CD4-positive, alpha-beta T cell (primary cell): ENCODE measurements at regions not wholly inside any gene's neighbourhood (a gene's known extent, or its start where the extent isn't known, plus 50 kb on each side); places are given as distances from the start of the nearest gene placed in this dataset.

ENCODE experiments used
- ATAC-seq: fragments of 200-7000 bp; cut with Tn5 transposase; one replicate; pipeline ENCODE4 v1.10.0; 2022; ENCODE audit warnings: mild to moderate bottlenecking; ENCODE audit not compliant: poor library complexity
- CTCF ChIA-PET: fragments of 350-600 bp; sonication (Branson Sonifier 250); formaldehyde crosslinking; loops from one replicate; lab custom pipeline; 2021; ENCODE audit warnings: antibody characterized with exemption, inconsistent platforms; lab: Charles Lee
- POLR2A ChIA-PET: fragments of 350-600 bp; sonication (Branson Sonifier 250); formaldehyde crosslinking; loops from one replicate; lab custom pipeline; 2021; ENCODE audit warnings: antibody characterized with exemption, inconsistent platforms; lab: Charles Lee
- DNase-seq, 14 experiments: peaks; one replicate each; pipeline ENCODE4 v3.0.0-alpha.2; 2013 to 2020; ENCODE audit warnings: mixed read lengths in 2 of 14
- H3K27ac ChIP-seq, 2 donors: one replicate each; pipeline versions ENCODE4 v1.5.1 to v1.7.0; 2013; ENCODE audit warnings: low read length in 2 of 2, low read depth in 1 of 2, mild to moderate bottlenecking in 1 of 2
- H3K27me3 ChIP-seq, 2 experiments: 1 replicate in 1 of 2; 2 replicates in 1 of 2; pipeline versions ENCODE4 v1.6.1 to v1.7.0; 2013; ENCODE audit warnings: low read length in 2 of 2, control low read depth in 1 of 2, mild to moderate bottlenecking in 1 of 2, moderate library complexity in 1 of 2; ENCODE audit not compliant: insufficient read depth in 2 of 2, control insufficient read depth in 1 of 2
- H3K36me3 ChIP-seq: one replicate; pipeline ENCODE4 v1.6.1; 2013; ENCODE audit warnings: low read length, control low read depth; ENCODE audit not compliant: insufficient read depth
- H3K4me1 ChIP-seq: one replicate; pipeline ENCODE4 v1.6.1; 2013; ENCODE audit warnings: low read length, control low read depth; ENCODE audit not compliant: insufficient read depth
- H3K4me3 ChIP-seq: one replicate; pipeline ENCODE4 v1.5.1; 2013; ENCODE audit warnings: mild to moderate bottlenecking, low read length, moderate library complexity
- H3K9me3 ChIP-seq, 2 experiments: 1 replicate in 1 of 2; 2 replicates in 1 of 2; pipeline versions ENCODE4 v1.6.1 to v1.7.0; 2013; ENCODE audit warnings: low read length in 2 of 2, mild to moderate bottlenecking in 2 of 2, control low read depth in 1 of 2, moderate library complexity in 1 of 2; ENCODE audit not compliant: control insufficient read depth in 1 of 2, insufficient read depth in 1 of 2
- H3K27ac Mint-ChIP-seq: one replicate; pipeline ENCODE4 v1.8.0; 2020; ENCODE audit warnings: mixed read lengths
- H3K27me3 Mint-ChIP-seq: one replicate; pipeline ENCODE4 v1.8.0; 2021; ENCODE audit warnings: mixed read lengths
- H3K36me3 Mint-ChIP-seq: one replicate; pipeline ENCODE4 v1.8.0; 2021; ENCODE audit warnings: low read depth, mixed read lengths
- H3K4me1 Mint-ChIP-seq: one replicate; pipeline ENCODE4 v1.8.0; 2021; ENCODE audit warnings: low read depth, mixed read lengths
- H3K4me3 Mint-ChIP-seq: one replicate; pipeline ENCODE4 v1.8.0; 2020; ENCODE audit warnings: mild to moderate bottlenecking, mixed read lengths
- H3K9me3 Mint-ChIP-seq: one replicate; pipeline ENCODE4 v1.8.0; 2020; ENCODE audit warnings: mixed read lengths
- CTCF ChIP-seq: fragments of 200-600 bp; IDR thresholded peaks from one replicate; pipeline ENCODE4 v1.8.0; 2022; ENCODE audit warnings: antibody characterized with exemption, mild to moderate bottlenecking
- intact Hi-C, 2 experiments: fragments of 100-400 bp; cut with DNase I in 1 of 2; cut with micrococcal nuclease in 1 of 2; formaldehyde crosslinking; loops; one replicate each; pipeline versions ENCODE4 v1.15.1 to v1.9.0; 2023 to 2025; cut with DNase I, micrococcal nuclease

GRCh38 chr6:167541544-167541943 lies 216.7 kb downstream of the TTLL2 start:
- H3K27me3 Mint-ChIP-seq: peaks cover 6% of the 10 kb centered on the region
- Histone ChIP-seq H3K27me3 (peaks cover 0 to 3% of the 10 kb centered on the region in 2 experiments), H3K36me3 (no peaks in the 10 kb centered on the region), H3K27ac (no peak overlapping the region), H3K4me3 (no peak overlapping the region), H3K4me1 (no peaks in the 10 kb centered on the region), H3K9me3 (peaks cover 0 to 7% of the 10 kb centered on the region in 2 experiments)
- H3K36me3 Mint-ChIP-seq: no peaks in the 10 kb centered on the region
- H3K27ac Mint-ChIP-seq: no peak overlapping the region
- CTCF ChIA-PET: no interaction called here
- no peak for TF ChIP-seq CTCF
- no peak for DNase-seq
- intact Hi-C loops: no loop called here
- H3K4me1 Mint-ChIP-seq: no peaks in the 10 kb centered on the region
- no peaks in the 10 kb centered on the region for H3K9me3 Mint-ChIP-seq
- no peak overlapping the region for H3K4me3 Mint-ChIP-seq
- ATAC-seq: no peak
- POLR2A ChIA-PET: no interaction called here

GRCh38 chr6:167543602-167544497 lies 219.0 kb downstream of the TTLL2 start:
- no peaks in the 10 kb centered on the region for H3K36me3 Mint-ChIP-seq
- ATAC-seq: no peak
- POLR2A ChIA-PET: interaction anchor here (0.7 kb wide), 1 partner anchor 1651 kb away, joined by 3 read pairs; no protein-coding TSS in a partner anchor

GRCh38 chr6:167546611-167547327 lies 221.9 kb downstream of the TTLL2 start:
- H3K36me3 ChIP-seq: no peaks in the 10 kb centered on the region
- H3K27me3 ChIP-seq: no peaks in the 10 kb centered on the region
- peaks cover 0 to 11% of the 10 kb centered on the region in 2 experiments for H3K9me3 ChIP-seq
- intact Hi-C loops: no loop called here
- no peak for TF ChIP-seq CTCF
- ChIA-PET CTCF (no interaction called here), POLR2A (no interaction called here)
- Mint-ChIP-seq H3K27ac (no peak overlapping the region), H3K9me3 (no peaks in the 10 kb centered on the region), H3K36me3 (no peaks in the 10 kb centered on the region), H3K4me3 (no peak overlapping the region), H3K4me1 (no peaks in the 10 kb centered on the region), H3K27me3 (no peaks in the 10 kb centered on the region)
- H3K4me1 ChIP-seq: no peaks in the 10 kb centered on the region
- DNase-seq: no peak
- ATAC-seq: no peak
- H3K4me3 ChIP-seq: no peak overlapping the region
- H3K27ac ChIP-seq: no peak overlapping the region

More at GRCh38 chr6:167543602-167544497, 219.0 kb downstream of the TTLL2 start:
- CTCF ChIA-PET: no interaction called here
- intact Hi-C loops: no loop called here
- H3K4me3 Mint-ChIP-seq: no peak overlapping the region
- no peak overlapping the region for H3K4me3 ChIP-seq
- H3K27me3 ChIP-seq: peaks cover 0 to under 1% of the 10 kb centered on the region in 2 experiments
- H3K9me3 Mint-ChIP-seq: no peaks in the 10 kb centered on the region
- no peak for DNase-seq
- no peak overlapping the region for H3K27ac ChIP-seq
- H3K9me3 ChIP-seq: peaks cover 0 to 11% of the 10 kb centered on the region in 2 experiments
- TF ChIP-seq CTCF: no peak
- H3K27me3 Mint-ChIP-seq: no peaks in the 10 kb centered on the region
- H3K4me1 Mint-ChIP-seq: no peaks in the 10 kb centered on the region
- no peak overlapping the region for H3K27ac Mint-ChIP-seq
- no peaks in the 10 kb centered on the region for H3K36me3 ChIP-seq
- H3K4me1 ChIP-seq: no peaks in the 10 kb centered on the region
